ENCODE measurements at regions not wholly inside any gene's neighbourhood (a gene's known extent, or its start where the extent isn't known, plus 50 kb on each side); places are given as distances from the start of the nearest gene placed in this dataset.

DNA sequence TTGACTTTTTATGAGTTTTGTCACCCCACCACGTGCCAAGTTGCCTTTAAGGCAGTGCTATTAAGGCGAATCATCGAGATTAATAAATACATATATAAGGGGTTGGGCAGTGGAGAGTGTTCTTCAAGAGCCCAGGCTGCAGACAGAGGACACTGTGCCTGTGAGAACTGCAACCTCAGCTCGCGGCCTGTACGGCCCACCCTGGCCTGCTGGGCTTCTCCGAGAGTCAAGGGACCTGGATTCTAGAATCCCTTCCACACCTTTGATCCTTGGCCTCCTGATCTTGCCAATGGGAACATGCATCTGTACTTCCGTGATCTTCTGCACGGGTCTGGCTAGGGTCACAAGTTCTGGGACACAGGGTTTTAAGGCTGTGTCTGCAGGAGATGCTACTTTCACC lies 54.5 kb downstream of the IRX5 start:
- Histone ChIP-seq H3K9me3 (ENCODE audit: control insufficient read depth, insufficient read depth, low read length) (no peaks in the 10 kb centered on the region), H3K4me3 (ENCODE audit: low read length) (no peak overlapping the region), H3K9me2 (replicated peaks; ENCODE audit: control insufficient read depth, low read length) (no peaks in the 10 kb centered on the region), H3K4me1 (ENCODE audit: control insufficient read depth, low read length) (no peaks in the 10 kb centered on the region), H3K27me3 (ENCODE audit: control insufficient read depth, low read length) (no peaks in the 10 kb centered on the region), H3K4me2 (ENCODE audit: low read length) (no peak overlapping the region), H3K79me2 (ENCODE audit: control insufficient read depth, low read length) (no peaks in the 10 kb centered on the region), H3K27ac (ENCODE audit: low read depth, low read length) (no peak overlapping the region), H3K36me3 (ENCODE audit: control insufficient read depth, low read length) (no peaks in the 10 kb centered on the region), H3F3A (ENCODE audit: control insufficient read depth, insufficient read depth) (no peaks in the 10 kb centered on the region), H4K20me1 (ENCODE audit: control insufficient read depth, insufficient read depth, low read depth, low read length) (no peaks in the 10 kb centered on the region)
- TF ChIP-seq, protein P1, sequence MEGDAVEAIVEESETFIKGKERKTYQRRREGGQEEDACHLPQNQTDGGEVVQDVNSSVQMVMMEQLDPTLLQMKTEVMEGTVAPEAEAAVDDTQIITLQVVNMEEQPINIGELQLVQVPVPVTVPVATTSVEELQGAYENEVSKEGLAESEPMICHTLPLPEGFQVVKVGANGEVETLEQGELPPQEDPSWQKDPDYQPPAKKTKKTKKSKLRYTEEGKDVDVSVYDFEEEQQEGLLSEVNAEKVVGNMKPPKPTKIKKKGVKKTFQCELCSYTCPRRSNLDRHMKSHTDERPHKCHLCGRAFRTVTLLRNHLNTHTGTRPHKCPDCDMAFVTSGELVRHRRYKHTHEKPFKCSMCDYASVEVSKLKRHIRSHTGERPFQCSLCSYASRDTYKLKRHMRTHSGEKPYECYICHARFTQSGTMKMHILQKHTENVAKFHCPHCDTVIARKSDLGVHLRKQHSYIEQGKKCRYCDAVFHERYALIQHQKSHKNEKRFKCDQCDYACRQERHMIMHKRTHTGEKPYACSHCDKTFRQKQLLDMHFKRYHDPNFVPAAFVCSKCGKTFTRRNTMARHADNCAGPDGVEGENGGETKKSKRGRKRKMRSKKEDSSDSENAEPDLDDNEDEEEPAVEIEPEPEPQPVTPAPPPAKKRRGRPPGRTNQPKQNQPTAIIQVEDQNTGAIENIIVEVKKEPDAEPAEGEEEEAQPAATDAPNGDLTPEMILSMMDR (IDR thresholded peaks at IDR 0.05; ENCODE audit: low read depth, low read length, poor library complexity, severe bottlenecking) = no peak

DNA sequence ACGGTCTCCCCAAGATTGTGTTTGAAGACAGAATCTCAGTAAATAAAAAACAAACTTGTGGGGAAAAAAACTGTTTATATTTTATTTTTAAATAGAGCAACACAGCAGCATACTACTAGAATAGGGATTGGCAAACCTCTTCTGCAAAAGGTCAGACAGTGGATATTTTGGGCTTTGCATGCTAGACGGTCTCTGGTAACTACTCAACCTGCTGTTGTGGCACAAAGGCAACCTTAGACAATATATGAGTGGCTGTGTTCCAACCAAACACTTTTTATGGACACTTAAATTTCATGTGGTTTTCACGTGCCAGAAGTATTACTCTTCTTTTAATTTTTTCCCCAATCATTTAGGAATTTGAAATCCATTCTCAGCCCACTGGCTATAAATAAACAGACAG lies 55.0 kb downstream of the IRX5 start:
- TF ChIP-seq, protein P1 (IDR thresholded peaks at IDR 0.05; ENCODE audit: low read depth, low read length, poor library complexity, severe bottlenecking) = no peak
- no peak for TF ChIP-seq EZH2phosphoT487 (IDR thresholded peaks at IDR 0.05; ENCODE audit: borderline replicate concordance, low read length)
- Histone ChIP-seq H3K4me3 (ENCODE audit: low read length) (no peak overlapping the region), H3K79me2 (ENCODE audit: control insufficient read depth, low read length) (no peaks in the 10 kb centered on the region), H3K27ac (ENCODE audit: low read depth, low read length) (no peak overlapping the region), H3K4me2 (ENCODE audit: low read length) (no peak overlapping the region), H3F3A (ENCODE audit: control insufficient read depth, insufficient read depth) (no peaks in the 10 kb centered on the region), H4K20me1 (ENCODE audit: control insufficient read depth, insufficient read depth, low read depth, low read length) (no peaks in the 10 kb centered on the region), H3K36me3 (ENCODE audit: control insufficient read depth, low read length) (no peaks in the 10 kb centered on the region), H3K27me3 (ENCODE audit: control insufficient read depth, low read length) (no peaks in the 10 kb centered on the region), H3K4me1 (ENCODE audit: control insufficient read depth, low read length) (no peaks in the 10 kb centered on the region), H3K9me3 (ENCODE audit: control insufficient read depth, insufficient read depth, low read length) (no peaks in the 10 kb centered on the region), H3K9me2 (replicated peaks; ENCODE audit: control insufficient read depth, low read length) (no peaks in the 10 kb centered on the region)

DNA sequence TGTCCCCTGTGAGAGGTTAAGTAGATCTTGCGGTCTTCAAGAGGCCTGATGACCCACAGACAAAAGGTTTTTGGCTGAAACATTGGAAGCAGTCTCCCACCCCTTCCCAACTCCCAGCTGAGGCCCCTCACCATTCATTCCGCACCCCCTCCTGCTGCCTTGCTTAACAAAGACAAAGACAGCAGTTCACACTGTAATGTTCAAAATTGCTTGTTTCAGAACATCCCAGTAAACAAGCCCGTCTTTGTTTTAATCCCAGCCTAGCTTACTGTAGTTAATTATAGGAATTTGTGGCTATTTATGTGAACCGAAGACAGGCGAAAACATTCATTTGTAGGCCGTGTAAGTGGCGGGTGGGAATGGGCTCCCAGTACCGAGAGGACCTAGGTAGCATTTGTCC lies 55.7 kb downstream of the IRX5 start:
- H3K9me2 ChIP-seq (replicated peaks; ENCODE audit: control insufficient read depth, low read length) = no peaks in the 10 kb centered on the region
- H3F3A ChIP-seq (ENCODE audit: control insufficient read depth, insufficient read depth) = no peaks in the 10 kb centered on the region
- H3K4me2 ChIP-seq (ENCODE audit: low read length) = no peak overlapping the region
- no peaks in the 10 kb centered on the region for H3K27me3 ChIP-seq (ENCODE audit: control insufficient read depth, low read length)
- no peaks in the 10 kb centered on the region for H3K79me2 ChIP-seq (ENCODE audit: control insufficient read depth, low read length)
- H3K36me3 ChIP-seq (ENCODE audit: control insufficient read depth, low read length) = no peaks in the 10 kb centered on the region
- H4K20me1 ChIP-seq (ENCODE audit: control insufficient read depth, insufficient read depth, low read depth, low read length) = no peaks in the 10 kb centered on the region
- no peak overlapping the region for H3K4me3 ChIP-seq (ENCODE audit: low read length)
- H3K9me3 ChIP-seq (ENCODE audit: control insufficient read depth, insufficient read depth, low read length) = no peaks in the 10 kb centered on the region
- no peaks in the 10 kb centered on the region for H3K4me1 ChIP-seq (ENCODE audit: control insufficient read depth, low read length)
- TF ChIP-seq, protein P1 (IDR thresholded peaks at IDR 0.05; ENCODE audit: low read depth, low read length, poor library complexity, severe bottlenecking) = no peak
- TF ChIP-seq EZH2phosphoT487 (IDR thresholded peaks at IDR 0.05; ENCODE audit: borderline replicate concordance, low read length) = no peak
- H3K27ac ChIP-seq (ENCODE audit: low read depth, low read length) = no peak overlapping the region

DNA sequence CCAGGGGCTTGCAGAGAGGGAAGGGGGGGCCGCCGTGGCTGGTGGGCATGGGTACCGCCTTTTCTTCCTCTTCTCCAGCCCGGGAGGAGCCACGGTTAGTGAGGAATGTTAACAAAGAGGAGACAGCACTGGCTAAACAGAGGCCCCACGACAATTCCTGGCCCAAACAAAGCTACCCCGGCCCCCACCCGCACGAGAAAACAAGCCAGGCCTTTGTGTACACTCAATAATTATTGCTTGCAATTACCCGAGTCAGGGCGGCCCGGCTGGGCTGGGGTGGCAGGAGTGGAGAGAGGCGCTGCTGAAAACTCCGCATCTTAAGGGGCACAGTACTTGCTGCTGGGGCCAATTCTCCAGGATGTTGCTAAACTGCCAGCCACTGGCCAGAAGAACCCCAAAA lies 56.4 kb downstream of the IRX5 start:
- H3F3A ChIP-seq (ENCODE audit: control insufficient read depth, insufficient read depth) = no peaks in the 10 kb centered on the region
- TF ChIP-seq EZH2phosphoT487 (IDR thresholded peaks at IDR 0.05; ENCODE audit: borderline replicate concordance, low read length) = no peak
- TF ChIP-seq, protein P1 (IDR thresholded peaks at IDR 0.05; ENCODE audit: low read depth, low read length, poor library complexity, severe bottlenecking) = no peak
- no peaks in the 10 kb centered on the region for H3K27me3 ChIP-seq (ENCODE audit: control insufficient read depth, low read length)
- H3K9me3 ChIP-seq (ENCODE audit: control insufficient read depth, insufficient read depth, low read length) = no peaks in the 10 kb centered on the region
- no peaks in the 10 kb centered on the region for H3K9me2 ChIP-seq (replicated peaks; ENCODE audit: control insufficient read depth, low read length)
- no peaks in the 10 kb centered on the region for H3K4me1 ChIP-seq (ENCODE audit: control insufficient read depth, low read length)
- no peak overlapping the region for H3K27ac ChIP-seq (ENCODE audit: low read depth, low read length)
- no peaks in the 10 kb centered on the region for H4K20me1 ChIP-seq (ENCODE audit: control insufficient read depth, insufficient read depth, low read depth, low read length)
- H3K79me2 ChIP-seq (ENCODE audit: control insufficient read depth, low read length) = no peaks in the 10 kb centered on the region
- H3K4me2 ChIP-seq (ENCODE audit: low read length) = no peak overlapping the region
- no peaks in the 10 kb centered on the region for H3K36me3 ChIP-seq (ENCODE audit: control insufficient read depth, low read length)
- H3K4me3 ChIP-seq (ENCODE audit: low read length) = no peak overlapping the region

All from DOHH2 (cell line).